ENCODE measurements at regions not wholly inside any gene's neighbourhood (a gene's known extent, or its start where the extent isn't known, plus 50 kb on each side); places are given as distances from the start of the nearest gene placed in this dataset.

GRCh38 chr12:67927324-67927723, 61.9 kb upstream of the IFNG-AS1 start:
- 87% methylated on average over 4 of the region's 4 CpGs for WGBS (ENCODE audit: low lambda C conversion rate)
- Histone ChIP-seq H4K20me1 (ENCODE audit: insufficient read depth) (no peaks in the 10 kb centered on the region), H2AFZ (ENCODE audit: low read depth) (no peak overlapping the region), H3K9me3 (no peaks in the 10 kb centered on the region), H3K4me3 (ENCODE audit: low read depth in 2 of 2, low read length in 1 of 2) (no peak overlapping the region), H3K27me3 (ENCODE audit: insufficient read depth) (no peaks in the 10 kb centered on the region), H3K9me2 (no peaks in the 10 kb centered on the region), H3F3A (replicated peaks; ENCODE audit: insufficient read depth) (no peaks in the 10 kb centered on the region), H3K36me3 (replicated peaks in 1 of 2; ENCODE audit: control insufficient read depth in 1 of 2, insufficient read depth in 2 of 2, low read length in 1 of 2) (no peaks in the 10 kb centered on the region), H3K27ac (ENCODE audit: low read depth in 2 of 2, low read length in 1 of 2) (no peak overlapping the region), H3K79me2 (ENCODE audit: insufficient read depth) (no peaks in the 10 kb centered on the region), H3K4me1 (ENCODE audit: control insufficient read depth in 1 of 2, insufficient read depth in 2 of 2, low read depth in 1 of 2, low read length in 1 of 2) (no peaks in the 10 kb centered on the region), H3K9ac (no peak overlapping the region), H3K4me2 (no peak overlapping the region)
- ChIA-PET POLR2A (no interaction called here), CTCF (interaction anchor here (1.2 to 1.3 kb wide), 2 partner anchors 15 to 571 kb away, joined by 4 to 7 read pairs; no protein-coding TSS in a partner anchor)
- TF ChIP-seq, protein P1, sequence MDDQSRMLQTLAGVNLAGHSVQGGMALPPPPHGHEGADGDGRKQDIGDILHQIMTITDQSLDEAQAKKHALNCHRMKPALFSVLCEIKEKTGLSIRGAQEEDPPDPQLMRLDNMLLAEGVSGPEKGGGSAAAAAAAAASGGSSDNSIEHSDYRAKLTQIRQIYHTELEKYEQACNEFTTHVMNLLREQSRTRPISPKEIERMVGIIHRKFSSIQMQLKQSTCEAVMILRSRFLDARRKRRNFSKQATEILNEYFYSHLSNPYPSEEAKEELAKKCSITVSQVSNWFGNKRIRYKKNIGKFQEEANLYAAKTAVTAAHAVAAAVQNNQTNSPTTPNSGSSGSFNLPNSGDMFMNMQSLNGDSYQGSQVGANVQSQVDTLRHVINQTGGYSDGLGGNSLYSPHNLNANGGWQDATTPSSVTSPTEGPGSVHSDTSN (IDR thresholded peaks at IDR 0.05): no peak
- TF ChIP-seq NRF1 (IDR thresholded peaks at IDR 0.05; ENCODE audit: low read depth, low read length) (no peak), MEF2A (IDR thresholded peaks at IDR 0.05; ENCODE audit: borderline replicate concordance, low read depth) (no peak), SMC3 (IDR thresholded peaks at IDR 0.05; ENCODE audit: low read depth, low read length) (no peak), GATA2 (CRISPR knock-in tag; IDR thresholded peaks at IDR 0.05) (no peak), EZH2phosphoT487 (IDR thresholded peaks at IDR 0.05; ENCODE audit: borderline replicate concordance, low read depth) (no peak), RXRA (IDR thresholded peaks at IDR 0.05; ENCODE audit: borderline replicate concordance, low read depth) (no peak), TEAD4 (IDR thresholded peaks at IDR 0.05; ENCODE audit: borderline replicate concordance, insufficient read depth) (no peak), SIN3A (IDR thresholded peaks at IDR 0.05; ENCODE audit: borderline replicate concordance, low read depth, low read length) (no peak), RCOR1 (IDR thresholded peaks at IDR 0.05; ENCODE audit: low read length) (no peak), JUND (IDR thresholded peaks at IDR 0.05) (no peak), CTCF (IDR thresholded peaks at IDR 0.05) (no peak), RAD21 (IDR thresholded peaks at IDR 0.05; ENCODE audit: low read length) (no peak), EP300 (IDR thresholded peaks at IDR 0.05; ENCODE audit: borderline replicate concordance in 1 of 2, low read depth in 1 of 2, low read length in 1 of 2) (no peak), USF2 (IDR thresholded peaks at IDR 0.05; ENCODE audit: borderline replicate concordance, low read depth, low read length) (no peak)
- TF ChIP-seq, protein P2, sequence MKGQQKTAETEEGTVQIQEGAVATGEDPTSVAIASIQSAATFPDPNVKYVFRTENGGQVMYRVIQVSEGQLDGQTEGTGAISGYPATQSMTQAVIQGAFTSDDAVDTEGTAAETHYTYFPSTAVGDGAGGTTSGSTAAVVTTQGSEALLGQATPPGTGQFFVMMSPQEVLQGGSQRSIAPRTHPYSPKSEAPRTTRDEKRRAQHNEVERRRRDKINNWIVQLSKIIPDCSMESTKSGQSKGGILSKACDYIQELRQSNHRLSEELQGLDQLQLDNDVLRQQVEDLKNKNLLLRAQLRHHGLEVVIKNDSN (IDR thresholded peaks at IDR 0.05; ENCODE audit: borderline replicate concordance, low read depth): no peak
- TF ChIP-seq, protein P3, sequence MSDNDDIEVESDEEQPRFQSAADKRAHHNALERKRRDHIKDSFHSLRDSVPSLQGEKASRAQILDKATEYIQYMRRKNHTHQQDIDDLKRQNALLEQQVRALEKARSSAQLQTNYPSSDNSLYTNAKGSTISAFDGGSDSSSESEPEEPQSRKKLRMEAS (IDR thresholded peaks at IDR 0.05; ENCODE audit: low read depth): no peak
- DNase-seq: no peak

Data from SK-N-SH (cell line).